Neural crest cell (in vitro differentiated cells): ENCODE measurements at regions not wholly inside any gene's neighbourhood (a gene's known extent, or its start where the extent isn't known, plus 50 kb on each side); places are given as distances from the start of the nearest gene placed in this dataset.
"Not testable (repeated sequence)": the region's sequence is repeated elsewhere in the genome, so short reads cannot be mapped to it uniquely, and the experiment has no call there.

Experiments used
- DNase-seq: peaks from one replicate; pipeline ENCODE4 v3.0.0; 2021; ENCODE audit warnings: low read depth, mixed read lengths, low spot score
- H3K27ac Mint-ChIP-seq: one replicate; pipeline ENCODE4 v1.8.0; 2021; ENCODE audit warnings: mild to moderate bottlenecking, mixed read lengths; ENCODE audit not compliant: unreplicated experiment
- H3K27me3 Mint-ChIP-seq: 2 replicates; pipeline ENCODE4 v1.8.0; 2021; ENCODE audit warnings: low read depth, mild to moderate bottlenecking, mixed read lengths
- H3K36me3 Mint-ChIP-seq: 2 replicates; pipeline ENCODE4 v1.8.0; 2021; ENCODE audit warnings: low read depth, mild to moderate bottlenecking, mixed read lengths
- H3K4me1 Mint-ChIP-seq: 2 replicates; pipeline ENCODE4 v1.8.0; 2021; ENCODE audit warnings: mixed read lengths
- H3K4me3 Mint-ChIP-seq: one replicate; pipeline ENCODE4 v1.8.0; 2021; ENCODE audit warnings: mild to moderate bottlenecking, mixed read lengths
- H3K9me3 Mint-ChIP-seq: 2 replicates; pipeline ENCODE4 v1.8.0; 2021; ENCODE audit warnings: mixed read lengths
- CTCF ChIP-seq: fragments of 200-600 bp; sonication (generic); conservative IDR thresholded peaks from 2 replicates; pipeline ENCODE4 v1.5.0; 2021; ENCODE audit warnings: antibody characterized with exemption, mild to moderate bottlenecking

- H3K9me3 Mint-ChIP-seq: no peaks in the 10 kb centered on the region
- no peaks in the 10 kb centered on the region for H3K4me1 Mint-ChIP-seq
- no peak overlapping the region for H3K4me3 Mint-ChIP-seq
- TF ChIP-seq CTCF: no peak
- DNase-seq: no peak
- peaks cover 19% of the 10 kb centered on the region for H3K27me3 Mint-ChIP-seq
- no peaks in the 10 kb centered on the region for H3K36me3 Mint-ChIP-seq
- no peak overlapping the region for H3K27ac Mint-ChIP-seq
Measured at GRCh38 chr3:13139471-13140065, 66.3 kb upstream of the IQSEC1 start.

GRCh38 chr3:13138833-13139145, 65.6 kb upstream of the IQSEC1 start:
- TF ChIP-seq CTCF: no peak
- no peaks in the 10 kb centered on the region for H3K9me3 Mint-ChIP-seq
- H3K36me3 Mint-ChIP-seq: no peaks in the 10 kb centered on the region
- H3K27ac Mint-ChIP-seq: no peak overlapping the region
- no peaks in the 10 kb centered on the region for H3K4me1 Mint-ChIP-seq
- peaks cover 19% of the 10 kb centered on the region for H3K27me3 Mint-ChIP-seq
- no peak overlapping the region for H3K4me3 Mint-ChIP-seq
- no peak for DNase-seq

GRCh38 chr3:13137941-13138832, 65.0 kb upstream of the IQSEC1 start:
- Mint-ChIP-seq H3K27ac (no peak overlapping the region), H3K36me3 (no peaks in the 10 kb centered on the region), H3K9me3 (no peaks in the 10 kb centered on the region), H3K4me3 (no peak overlapping the region), H3K4me1 (no peaks in the 10 kb centered on the region), H3K27me3 (peaks cover 19% of the 10 kb centered on the region)
- DNase-seq: no peak
- no peak for TF ChIP-seq CTCF

GRCh38 chr3:13136848-13137247, 63.6 kb upstream of the IQSEC1 start:
- not testable (repeated sequence) for H3K4me1 Mint-ChIP-seq, H3K36me3 Mint-ChIP-seq, H3K9me3 Mint-ChIP-seq, H3K4me3 Mint-ChIP-seq, H3K27ac Mint-ChIP-seq, DNase-seq
- H3K27me3 Mint-ChIP-seq: peaks cover 12% of the 10 kb centered on the region

- Mint-ChIP-seq H3K27ac (no peak overlapping the region), H3K4me3 (no peak overlapping the region), H3K9me3 (no peaks in the 10 kb centered on the region), H3K36me3 (no peaks in the 10 kb centered on the region), H3K27me3 (peaks cover 12% of the 10 kb centered on the region), H3K4me1 (no peaks in the 10 kb centered on the region)
- no peak for DNase-seq
- no peak for TF ChIP-seq CTCF
Measured at GRCh38 chr3:13136426-13136825, 63.2 kb upstream of the IQSEC1 start.

- Mint-ChIP-seq H3K27me3 (peaks cover 10% of the 10 kb centered on the region), H3K27ac (no peak overlapping the region), H3K4me1 (no peaks in the 10 kb centered on the region), H3K9me3 (no peaks in the 10 kb centered on the region), H3K36me3 (no peaks in the 10 kb centered on the region), H3K4me3 (no peak overlapping the region)
- DNase-seq: no peak
- TF ChIP-seq CTCF: no peak
Measured at GRCh38 chr3:13135811-13136321, 62.6 kb upstream of the IQSEC1 start.
